ENCODE measurements at regions not wholly inside any gene's neighbourhood (a gene's known extent, or its start where the extent isn't known, plus 50 kb on each side); places are given as distances from the start of the nearest gene placed in this dataset.

DNA sequence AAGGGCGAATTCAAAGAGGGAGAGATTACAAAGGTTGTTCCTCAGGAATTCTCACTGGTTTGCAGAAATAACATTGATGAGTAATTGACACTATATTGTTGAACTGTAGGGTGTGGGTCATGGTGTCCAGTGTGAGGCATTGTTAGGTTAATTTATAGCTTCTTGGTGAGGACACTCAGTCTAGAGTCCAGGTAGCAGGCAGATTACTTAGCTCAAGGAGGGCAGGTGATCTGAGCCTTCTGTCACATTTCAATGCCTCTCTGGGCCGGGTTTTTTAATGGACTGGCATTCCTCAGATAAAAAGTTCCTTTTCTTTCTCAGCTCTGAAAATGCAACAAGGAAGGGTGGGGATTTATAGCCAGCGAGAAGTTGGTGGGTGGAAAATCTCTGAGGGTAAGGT lies 194.2 kb upstream of the PROK2 start:
- no peak overlapping the region for H3K4me2 ChIP-seq (ENCODE audit: low read depth, low read length, poor library complexity, severe bottlenecking)
- no peak overlapping the region for H3K9ac ChIP-seq (ENCODE audit: low read length)
- TF ChIP-seq, protein P1, sequence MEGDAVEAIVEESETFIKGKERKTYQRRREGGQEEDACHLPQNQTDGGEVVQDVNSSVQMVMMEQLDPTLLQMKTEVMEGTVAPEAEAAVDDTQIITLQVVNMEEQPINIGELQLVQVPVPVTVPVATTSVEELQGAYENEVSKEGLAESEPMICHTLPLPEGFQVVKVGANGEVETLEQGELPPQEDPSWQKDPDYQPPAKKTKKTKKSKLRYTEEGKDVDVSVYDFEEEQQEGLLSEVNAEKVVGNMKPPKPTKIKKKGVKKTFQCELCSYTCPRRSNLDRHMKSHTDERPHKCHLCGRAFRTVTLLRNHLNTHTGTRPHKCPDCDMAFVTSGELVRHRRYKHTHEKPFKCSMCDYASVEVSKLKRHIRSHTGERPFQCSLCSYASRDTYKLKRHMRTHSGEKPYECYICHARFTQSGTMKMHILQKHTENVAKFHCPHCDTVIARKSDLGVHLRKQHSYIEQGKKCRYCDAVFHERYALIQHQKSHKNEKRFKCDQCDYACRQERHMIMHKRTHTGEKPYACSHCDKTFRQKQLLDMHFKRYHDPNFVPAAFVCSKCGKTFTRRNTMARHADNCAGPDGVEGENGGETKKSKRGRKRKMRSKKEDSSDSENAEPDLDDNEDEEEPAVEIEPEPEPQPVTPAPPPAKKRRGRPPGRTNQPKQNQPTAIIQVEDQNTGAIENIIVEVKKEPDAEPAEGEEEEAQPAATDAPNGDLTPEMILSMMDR (IDR thresholded peaks at IDR 0.05; ENCODE audit: insufficient read depth, low read length, poor library complexity, severe bottlenecking): no peak
- TF ChIP-seq EZH2phosphoT487 (conservative IDR thresholded peaks at IDR 0.05; ENCODE audit: low read length): no peak
- H4K20me1 ChIP-seq (ENCODE audit: low read depth, low read length): no peaks in the 10 kb centered on the region
- no peaks in the 10 kb centered on the region for H3F3A ChIP-seq (ENCODE audit: insufficient read depth)
- H3K27me3 ChIP-seq (ENCODE audit: low read length): no peaks in the 10 kb centered on the region
- H3K4me3 ChIP-seq (ENCODE audit: insufficient read depth, low read length, poor library complexity, severe bottlenecking): no peak overlapping the region
- H3K27ac ChIP-seq (ENCODE audit: low read depth, low read length): no peak overlapping the region
- H3K36me3 ChIP-seq (ENCODE audit: low read length): no peaks in the 10 kb centered on the region
- no peaks in the 10 kb centered on the region for H3K79me2 ChIP-seq (ENCODE audit: insufficient read depth, low read length)
- H3K9me2 ChIP-seq (replicated peaks; ENCODE audit: insufficient read depth, low read length): no peaks in the 10 kb centered on the region
- H3K9me3 ChIP-seq (ENCODE audit: insufficient read depth, low read length): no peaks in the 10 kb centered on the region
- H2AFZ ChIP-seq (ENCODE audit: low read depth, low read length, severe bottlenecking): no peak overlapping the region

DNA sequence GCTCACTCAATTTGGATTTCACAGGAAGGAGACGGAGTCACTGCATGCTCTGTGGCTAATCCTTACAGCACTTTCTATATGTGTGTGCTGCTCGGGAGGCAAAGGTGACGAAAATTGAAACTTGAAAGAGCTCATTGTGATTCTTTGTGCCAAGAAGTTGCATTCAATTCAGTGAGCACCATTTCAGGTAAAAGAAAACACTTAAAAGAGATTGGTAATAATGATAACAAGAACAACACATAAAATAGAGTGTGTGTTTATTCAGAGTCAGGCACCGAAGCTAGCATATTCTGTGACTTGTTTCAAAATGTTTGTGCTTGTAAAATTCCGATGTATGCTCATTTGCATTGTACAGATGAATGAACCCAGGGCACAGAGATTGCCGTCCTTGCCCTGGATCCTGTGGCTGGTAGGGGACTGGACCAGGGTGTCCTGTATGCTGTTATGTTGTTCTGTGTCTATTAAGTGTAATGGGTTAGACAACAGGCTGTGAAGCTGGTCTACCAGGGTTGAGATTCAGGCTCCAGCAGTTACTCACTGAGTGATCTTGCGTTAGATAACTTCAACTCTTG lies 193.3 kb upstream of the PROK2 start:
- H3K4me2 ChIP-seq (ENCODE audit: low read depth, low read length, poor library complexity, severe bottlenecking): no peak overlapping the region
- no peaks in the 10 kb centered on the region for H3K36me3 ChIP-seq (ENCODE audit: low read length)
- H3K79me2 ChIP-seq (ENCODE audit: insufficient read depth, low read length): no peaks in the 10 kb centered on the region
- no peak overlapping the region for H3K4me3 ChIP-seq (ENCODE audit: insufficient read depth, low read length, poor library complexity, severe bottlenecking)
- no peaks in the 10 kb centered on the region for H3K27me3 ChIP-seq (ENCODE audit: low read length)
- H3F3A ChIP-seq (ENCODE audit: insufficient read depth): no peaks in the 10 kb centered on the region
- H3K9ac ChIP-seq (ENCODE audit: low read length): no peak overlapping the region
- H4K20me1 ChIP-seq (ENCODE audit: low read depth, low read length): no peaks in the 10 kb centered on the region
- no peak overlapping the region for H3K27ac ChIP-seq (ENCODE audit: low read depth, low read length)
- no peaks in the 10 kb centered on the region for H3K9me3 ChIP-seq (ENCODE audit: insufficient read depth, low read length)
- TF ChIP-seq, protein P1 (IDR thresholded peaks at IDR 0.05; ENCODE audit: insufficient read depth, low read length, poor library complexity, severe bottlenecking): no peak
- no peak for TF ChIP-seq EZH2phosphoT487 (conservative IDR thresholded peaks at IDR 0.05; ENCODE audit: low read length)
- no peak overlapping the region for H2AFZ ChIP-seq (ENCODE audit: low read depth, low read length, severe bottlenecking)
- H3K9me2 ChIP-seq (replicated peaks; ENCODE audit: insufficient read depth, low read length): no peaks in the 10 kb centered on the region

DNA sequence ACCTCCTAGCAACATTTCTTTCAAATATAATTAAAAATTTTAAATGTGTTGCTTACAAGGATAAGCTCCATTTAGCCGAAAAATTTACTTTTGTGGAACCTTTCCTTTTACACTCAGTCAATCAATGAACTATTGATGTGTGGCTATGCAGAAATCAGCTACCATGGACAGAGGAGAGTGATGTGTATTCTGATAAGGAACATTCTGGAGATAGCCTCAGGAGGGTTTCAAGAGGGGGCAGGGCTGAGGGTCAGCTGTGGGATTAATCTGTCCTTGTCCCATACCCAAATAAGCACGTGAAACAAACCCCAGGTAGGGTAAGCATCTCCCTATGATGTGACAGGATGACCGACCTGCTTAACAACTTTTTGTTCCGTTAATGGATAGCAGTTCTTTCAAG lies 192.6 kb upstream of the PROK2 start:
- Histone ChIP-seq H3K4me3 (ENCODE audit: insufficient read depth, low read length, poor library complexity, severe bottlenecking) (no peak overlapping the region), H3K79me2 (ENCODE audit: insufficient read depth, low read length) (no peaks in the 10 kb centered on the region), H3K4me2 (ENCODE audit: low read depth, low read length, poor library complexity, severe bottlenecking) (no peak overlapping the region), H3K27me3 (ENCODE audit: low read length) (no peaks in the 10 kb centered on the region), H2AFZ (ENCODE audit: low read depth, low read length, severe bottlenecking) (no peak overlapping the region), H3K27ac (ENCODE audit: low read depth, low read length) (no peak overlapping the region), H3F3A (ENCODE audit: insufficient read depth) (no peaks in the 10 kb centered on the region), H3K9ac (ENCODE audit: low read length) (no peak overlapping the region), H3K9me3 (ENCODE audit: insufficient read depth, low read length) (no peaks in the 10 kb centered on the region), H3K36me3 (ENCODE audit: low read length) (no peaks in the 10 kb centered on the region), H3K9me2 (replicated peaks; ENCODE audit: insufficient read depth, low read length) (no peaks in the 10 kb centered on the region), H4K20me1 (ENCODE audit: low read depth, low read length) (no peaks in the 10 kb centered on the region)
- TF ChIP-seq, protein P1 (IDR thresholded peaks at IDR 0.05; ENCODE audit: insufficient read depth, low read length, poor library complexity, severe bottlenecking): no peak
- TF ChIP-seq EZH2phosphoT487 (conservative IDR thresholded peaks at IDR 0.05; ENCODE audit: low read length): no peak

All from SU-DHL-6 (cell line).